SK-N-SH treated with all-trans-retinoic acid at 6 μM for 48 hours (cell line): ENCODE measurements at regions not wholly inside any gene's neighbourhood (a gene's known extent, or its start where the extent isn't known, plus 50 kb on each side); places are given as distances from the start of the nearest gene placed in this dataset.
A peak's percentile ranks its signal among the peaks of the same experiment; 100 is the strongest.

Source experiments
- ATAC-seq: fragments of 200-7000 bp; cut with Tn5 transposase; 3 replicates; pipeline ENCODE4 v1.9.1; 2020; ENCODE audit warnings: mild to moderate bottlenecking, moderate library complexity
- ARNTL ChIP-seq: fragments of 450-650 bp; formaldehyde crosslinking; IDR thresholded peaks from 2 replicates; pipeline ENCODE4 v1.5.0; 2020; ENCODE audit warnings: low read depth, mild to moderate bottlenecking, moderate library complexity, borderline replicate concordance
- BACH2 ChIP-seq: fragments of 250-450 bp; sonication (Bioruptor Pico); IDR thresholded peaks from 2 replicates; pipeline ENCODE4 v1.9.0; 2021; ENCODE audit warnings: mild to moderate bottlenecking, borderline replicate concordance
- ESRRG ChIP-seq: fragments of 250-450 bp; sonication (Bioruptor Pico); IDR thresholded peaks from 2 replicates; pipeline ENCODE4 v1.6.1; 2021; ENCODE audit warnings: mild to moderate bottlenecking
- ISL1 ChIP-seq: fragments of 250-450 bp; sonication (Bioruptor Pico); IDR thresholded peaks from 2 replicates; pipeline ENCODE4 v2.1.2; 2022; ENCODE audit warnings: mild to moderate bottlenecking, moderate library complexity
- OSR1 ChIP-seq: fragments of 250-450 bp; sonication (Bioruptor Pico); IDR thresholded peaks from 2 replicates; pipeline ENCODE4 v1.8.0; 2022; ENCODE audit warnings: moderate library complexity, mild to moderate bottlenecking, inconsistent platforms
- PPARA ChIP-seq: fragments of 250-450 bp; sonication (Bioruptor Pico); IDR thresholded peaks from 2 replicates; pipeline ENCODE4 v1.5.0; 2020; ENCODE audit warnings: mild to moderate bottlenecking, borderline replicate concordance
- RARB ChIP-seq: fragments of 250-450 bp; sonication (Bioruptor Pico); IDR thresholded peaks from 2 replicates; pipeline ENCODE4 v1.8.0; 2021; ENCODE audit warnings: mild to moderate bottlenecking, moderate library complexity
- SNAI2 ChIP-seq: fragments of 250-450 bp; sonication (Bioruptor Pico); IDR thresholded peaks from 2 replicates; pipeline ENCODE4 v1.5.0; 2020; ENCODE audit warnings: mild to moderate bottlenecking, moderate library complexity
- TCF4 ChIP-seq: fragments of 250-450 bp; sonication (Bioruptor Pico); IDR thresholded peaks from 2 replicates; pipeline ENCODE4 v1.8.0; 2021; ENCODE audit warnings: mild to moderate bottlenecking, moderate library complexity, borderline replicate concordance
- ZC3H10 ChIP-seq: fragments of 250-450 bp; sonication (Bioruptor Pico); IDR thresholded peaks from 2 replicates; pipeline ENCODE4 v1.5.1; 2021; ENCODE audit warnings: mild to moderate bottlenecking, moderate library complexity
- ZFP3 ChIP-seq: fragments of 250-450 bp; sonication (Bioruptor Pico); IDR thresholded peaks from 2 replicates; pipeline ENCODE4 v1.5.0; 2020; ENCODE audit warnings: mild to moderate bottlenecking, moderate library complexity
- ZFP30 ChIP-seq: fragments of 450-650 bp; formaldehyde crosslinking; IDR thresholded peaks from 2 replicates; pipeline ENCODE4 v1.5.0; 2022; ENCODE audit warnings: mild to moderate bottlenecking, moderate library complexity
- ZNF565 ChIP-seq: fragments of 450-650 bp; formaldehyde crosslinking; conservative IDR thresholded peaks from 2 replicates; pipeline ENCODE4 v1.5.0; 2020; ENCODE audit warnings: low read depth, mild to moderate bottlenecking, moderate library complexity
- ZNF70 ChIP-seq: fragments of 450-650 bp; formaldehyde crosslinking; IDR thresholded peaks from 2 replicates; pipeline ENCODE4 v1.5.0; 2020; ENCODE audit warnings: mild to moderate bottlenecking, moderate library complexity
- ZNF8 ChIP-seq: fragments of 450-650 bp; formaldehyde crosslinking; IDR thresholded peaks from 2 replicates; pipeline ENCODE4 v1.5.0; 2020; ENCODE audit warnings: mild to moderate bottlenecking, moderate library complexity
- TF ChIP-seq, protein P1 (sequence below): fragments of 250-450 bp; sonication (Bioruptor Pico); IDR thresholded peaks from 2 replicates; pipeline ENCODE4 v1.8.0; 2020; ENCODE audit warnings: mild to moderate bottlenecking, moderate library complexity, borderline replicate concordance
- TF ChIP-seq, protein P2 (sequence below): fragments of 250-450 bp; sonication (Bioruptor Pico); IDR thresholded peaks from 2 replicates; pipeline ENCODE4 v1.5.1; 2020; ENCODE audit warnings: low read depth, mild to moderate bottlenecking, moderate library complexity
- TF ChIP-seq, protein P3 (sequence below): fragments of 250-450 bp; sonication (Bioruptor Pico); IDR thresholded peaks from 2 replicates; pipeline ENCODE4 v1.5.0; 2020; ENCODE audit warnings: mild to moderate bottlenecking, moderate library complexity
- TF ChIP-seq, protein P4 (sequence below): fragments of 250-450 bp; sonication (Bioruptor Pico); IDR thresholded peaks from 2 replicates; pipeline ENCODE4 v1.5.1; 2021; ENCODE audit warnings: mild to moderate bottlenecking, moderate library complexity

DNA sequence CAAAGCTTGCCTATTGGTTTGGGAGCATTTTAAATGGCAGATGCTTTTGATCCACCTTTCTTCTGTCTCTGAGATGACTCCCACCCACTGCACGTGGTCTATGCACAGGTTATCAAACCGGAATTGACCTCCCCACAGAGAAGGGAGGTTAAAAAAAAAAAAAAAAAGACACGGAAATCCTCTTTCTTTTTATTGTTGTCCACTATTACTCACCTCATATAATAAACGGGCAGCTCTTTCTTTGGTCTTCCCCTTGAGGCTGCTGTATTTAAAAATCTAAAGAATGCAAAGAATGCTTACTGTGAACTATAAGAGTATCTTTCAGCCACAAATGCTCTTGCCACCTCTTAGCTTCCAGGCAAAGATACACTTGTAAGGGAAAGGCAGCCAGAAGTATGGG lies 329.7 kb downstream of the NDFIP2 start:
- TF ChIP-seq ISL1 (CRISPR knock-in tag) (peak; percentile 56; the same call in 1 of the 2 replicates), ZNF8 (CRISPR knock-in tag) (no peak), PPARA (CRISPR knock-in tag) (no peak), ARNTL (CRISPR knock-in tag) (no peak)
- TF ChIP-seq, protein P1, sequence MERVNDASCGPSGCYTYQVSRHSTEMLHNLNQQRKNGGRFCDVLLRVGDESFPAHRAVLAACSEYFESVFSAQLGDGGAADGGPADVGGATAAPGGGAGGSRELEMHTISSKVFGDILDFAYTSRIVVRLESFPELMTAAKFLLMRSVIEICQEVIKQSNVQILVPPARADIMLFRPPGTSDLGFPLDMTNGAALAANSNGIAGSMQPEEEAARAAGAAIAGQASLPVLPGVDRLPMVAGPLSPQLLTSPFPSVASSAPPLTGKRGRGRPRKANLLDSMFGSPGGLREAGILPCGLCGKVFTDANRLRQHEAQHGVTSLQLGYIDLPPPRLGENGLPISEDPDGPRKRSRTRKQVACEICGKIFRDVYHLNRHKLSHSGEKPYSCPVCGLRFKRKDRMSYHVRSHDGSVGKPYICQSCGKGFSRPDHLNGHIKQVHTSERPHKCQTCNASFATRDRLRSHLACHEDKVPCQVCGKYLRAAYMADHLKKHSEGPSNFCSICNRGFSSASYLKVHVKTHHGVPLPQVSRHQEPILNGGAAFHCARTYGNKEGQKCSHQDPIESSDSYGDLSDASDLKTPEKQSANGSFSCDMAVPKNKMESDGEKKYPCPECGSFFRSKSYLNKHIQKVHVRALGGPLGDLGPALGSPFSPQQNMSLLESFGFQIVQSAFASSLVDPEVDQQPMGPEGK (CRISPR knock-in tag), result no peak
- TF ChIP-seq, protein P2, sequence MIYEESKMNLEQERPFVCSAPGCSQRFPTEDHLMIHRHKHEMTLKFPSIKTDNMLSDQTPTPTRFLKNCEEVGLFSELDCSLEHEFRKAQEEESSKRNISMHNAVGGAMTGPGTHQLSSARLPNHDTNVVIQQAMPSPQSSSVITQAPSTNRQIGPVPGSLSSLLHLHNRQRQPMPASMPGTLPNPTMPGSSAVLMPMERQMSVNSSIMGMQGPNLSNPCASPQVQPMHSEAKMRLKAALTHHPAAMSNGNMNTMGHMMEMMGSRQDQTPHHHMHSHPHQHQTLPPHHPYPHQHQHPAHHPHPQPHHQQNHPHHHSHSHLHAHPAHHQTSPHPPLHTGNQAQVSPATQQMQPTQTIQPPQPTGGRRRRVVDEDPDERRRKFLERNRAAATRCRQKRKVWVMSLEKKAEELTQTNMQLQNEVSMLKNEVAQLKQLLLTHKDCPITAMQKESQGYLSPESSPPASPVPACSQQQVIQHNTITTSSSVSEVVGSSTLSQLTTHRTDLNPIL (CRISPR knock-in tag), result no peak
- ATAC-seq, result peak; percentile 93

DNA sequence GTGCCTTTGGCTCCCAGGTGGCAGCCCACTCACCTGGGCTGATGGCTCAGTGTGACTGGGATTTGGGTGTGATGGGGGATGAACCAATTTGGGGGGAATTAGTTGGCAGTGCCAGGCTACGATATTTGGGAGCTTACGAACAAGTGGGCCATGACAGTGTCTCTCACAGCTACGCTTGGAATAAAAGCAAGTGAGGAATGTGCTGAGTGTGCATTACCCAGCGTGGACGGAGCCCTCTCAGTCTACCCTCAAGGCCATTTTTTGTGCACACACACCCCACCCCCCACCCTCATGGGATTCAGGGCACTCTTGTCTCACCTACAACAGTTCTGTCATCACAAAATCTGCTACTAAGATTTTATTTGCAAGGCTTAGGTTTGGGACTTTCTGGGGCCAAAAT lies 329.1 kb downstream of the NDFIP2 start:
- TF ChIP-seq ZFP30 (CRISPR knock-in tag) (no peak), ESRRG (CRISPR knock-in tag) (no peak), OSR1 (CRISPR knock-in tag) (no peak), PPARA (CRISPR knock-in tag) (no peak), TCF4 (no peak), ZNF70 (CRISPR knock-in tag) (no peak), ZNF8 (CRISPR knock-in tag) (no peak), ZC3H10 (no peak), RARB (CRISPR knock-in tag) (no peak), BACH2 (CRISPR knock-in tag) (no peak), SNAI2 (CRISPR knock-in tag) (no peak), ARNTL (CRISPR knock-in tag) (no peak), ZFP3 (CRISPR knock-in tag) (no peak)
- TF ChIP-seq, protein P1 (CRISPR knock-in tag), result no peak
- TF ChIP-seq, protein P3, sequence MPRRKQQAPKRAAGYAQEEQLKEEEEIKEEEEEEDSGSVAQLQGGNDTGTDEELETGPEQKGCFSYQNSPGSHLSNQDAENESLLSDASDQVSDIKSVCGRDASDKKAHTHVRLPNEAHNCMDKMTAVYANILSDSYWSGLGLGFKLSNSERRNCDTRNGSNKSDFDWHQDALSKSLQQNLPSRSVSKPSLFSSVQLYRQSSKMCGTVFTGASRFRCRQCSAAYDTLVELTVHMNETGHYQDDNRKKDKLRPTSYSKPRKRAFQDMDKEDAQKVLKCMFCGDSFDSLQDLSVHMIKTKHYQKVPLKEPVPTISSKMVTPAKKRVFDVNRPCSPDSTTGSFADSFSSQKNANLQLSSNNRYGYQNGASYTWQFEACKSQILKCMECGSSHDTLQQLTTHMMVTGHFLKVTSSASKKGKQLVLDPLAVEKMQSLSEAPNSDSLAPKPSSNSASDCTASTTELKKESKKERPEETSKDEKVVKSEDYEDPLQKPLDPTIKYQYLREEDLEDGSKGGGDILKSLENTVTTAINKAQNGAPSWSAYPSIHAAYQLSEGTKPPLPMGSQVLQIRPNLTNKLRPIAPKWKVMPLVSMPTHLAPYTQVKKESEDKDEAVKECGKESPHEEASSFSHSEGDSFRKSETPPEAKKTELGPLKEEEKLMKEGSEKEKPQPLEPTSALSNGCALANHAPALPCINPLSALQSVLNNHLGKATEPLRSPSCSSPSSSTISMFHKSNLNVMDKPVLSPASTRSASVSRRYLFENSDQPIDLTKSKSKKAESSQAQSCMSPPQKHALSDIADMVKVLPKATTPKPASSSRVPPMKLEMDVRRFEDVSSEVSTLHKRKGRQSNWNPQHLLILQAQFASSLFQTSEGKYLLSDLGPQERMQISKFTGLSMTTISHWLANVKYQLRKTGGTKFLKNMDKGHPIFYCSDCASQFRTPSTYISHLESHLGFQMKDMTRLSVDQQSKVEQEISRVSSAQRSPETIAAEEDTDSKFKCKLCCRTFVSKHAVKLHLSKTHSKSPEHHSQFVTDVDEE (CRISPR knock-in tag), result no peak
- TF ChIP-seq, protein P2 (CRISPR knock-in tag), result no peak
- TF ChIP-seq, all 23 proteins: peak for 0
- no peak for ATAC-seq

DNA sequence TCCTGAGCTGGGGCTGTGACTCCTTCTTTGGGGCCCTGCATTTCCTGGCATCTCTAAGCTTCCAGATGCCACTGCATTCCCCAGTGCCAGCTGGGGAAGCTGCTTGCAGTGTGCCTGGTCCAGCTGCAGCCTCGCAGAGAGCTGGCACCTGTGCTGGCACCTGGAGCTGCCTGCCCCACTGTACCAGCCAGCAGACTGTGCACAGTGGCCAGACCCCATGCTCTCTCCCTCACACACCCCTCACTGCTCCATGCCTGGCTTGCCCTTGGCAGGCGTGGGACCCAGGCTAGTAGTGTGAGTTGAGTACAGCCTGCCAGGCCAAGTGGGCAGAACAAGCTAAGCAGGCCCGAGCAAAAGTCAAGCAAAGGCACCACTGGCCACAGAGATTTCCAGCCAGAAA lies 327.5 kb downstream of the NDFIP2 start:
- no peak for ATAC-seq
- TF ChIP-seq BACH2 (CRISPR knock-in tag) (no peak), ZNF70 (CRISPR knock-in tag) (no peak), ZNF565 (CRISPR knock-in tag) (no peak), OSR1 (CRISPR knock-in tag) (no peak), ZFP3 (CRISPR knock-in tag) (no peak), PPARA (CRISPR knock-in tag) (no peak), ZC3H10 (no peak)
- TF ChIP-seq, protein P1 (CRISPR knock-in tag), result no peak
- TF ChIP-seq, protein P2 (CRISPR knock-in tag), result no peak
- TF ChIP-seq, protein P3 (CRISPR knock-in tag), result no peak
- TF ChIP-seq, protein P4, sequence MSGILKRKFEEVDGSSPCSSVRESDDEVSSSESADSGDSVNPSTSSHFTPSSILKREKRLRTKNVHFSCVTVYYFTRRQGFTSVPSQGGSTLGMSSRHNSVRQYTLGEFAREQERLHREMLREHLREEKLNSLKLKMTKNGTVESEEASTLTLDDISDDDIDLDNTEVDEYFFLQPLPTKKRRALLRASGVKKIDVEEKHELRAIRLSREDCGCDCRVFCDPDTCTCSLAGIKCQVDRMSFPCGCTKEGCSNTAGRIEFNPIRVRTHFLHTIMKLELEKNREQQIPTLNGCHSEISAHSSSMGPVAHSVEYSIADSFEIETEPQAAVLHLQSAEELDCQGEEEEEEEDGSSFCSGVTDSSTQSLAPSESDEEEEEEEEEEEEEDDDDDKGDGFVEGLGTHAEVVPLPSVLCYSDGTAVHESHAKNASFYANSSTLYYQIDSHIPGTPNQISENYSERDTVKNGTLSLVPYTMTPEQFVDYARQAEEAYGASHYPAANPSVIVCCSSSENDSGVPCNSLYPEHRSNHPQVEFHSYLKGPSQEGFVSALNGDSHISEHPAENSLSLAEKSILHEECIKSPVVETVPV, result no peak
